ENCODE measurements at regions not wholly inside any gene's neighbourhood (a gene's known extent, or its start where the extent isn't known, plus 50 kb on each side); places are given as distances from the start of the nearest gene placed in this dataset.

- TF ChIP-seq KLF16 (IDR thresholded peaks at IDR 0.05) (no peak), BRF2 (IDR thresholded peaks at IDR 0.05; ENCODE audit: borderline replicate concordance, insufficient read depth, insufficient read length) (no peak), POLR2A (conservative IDR thresholded peaks at IDR 0.05) (no peak), XRCC5 (IDR thresholded peaks at IDR 0.05; ENCODE audit: low read depth, low read length) (no peak), ZC3H4 (CRISPR knock-in tag; IDR thresholded peaks at IDR 0.05; ENCODE audit: borderline replicate concordance) (no peak), FOXK2 (conservative IDR thresholded peaks at IDR 0.05 in 1 of 2, IDR thresholded peaks at IDR 0.05 in 1 of 2; ENCODE audit: low read depth in 2 of 2) (no peak), SMARCE1 (IDR thresholded peaks at IDR 0.05) (no peak), PATZ1 (CRISPR knock-in tag; IDR thresholded peaks at IDR 0.05; ENCODE audit: borderline replicate concordance) (no peak)
These were observed 252.3 kb downstream of the ABCC12 start for GRCh38 chr16:47903470-47903869.
